ENCODE measurements at regions not wholly inside any gene's neighbourhood (a gene's known extent, or its start where the extent isn't known, plus 50 kb on each side); places are given as distances from the start of the nearest gene placed in this dataset.
A peak's percentile ranks its signal among the peaks of the same experiment; 100 is the strongest.

DNA sequence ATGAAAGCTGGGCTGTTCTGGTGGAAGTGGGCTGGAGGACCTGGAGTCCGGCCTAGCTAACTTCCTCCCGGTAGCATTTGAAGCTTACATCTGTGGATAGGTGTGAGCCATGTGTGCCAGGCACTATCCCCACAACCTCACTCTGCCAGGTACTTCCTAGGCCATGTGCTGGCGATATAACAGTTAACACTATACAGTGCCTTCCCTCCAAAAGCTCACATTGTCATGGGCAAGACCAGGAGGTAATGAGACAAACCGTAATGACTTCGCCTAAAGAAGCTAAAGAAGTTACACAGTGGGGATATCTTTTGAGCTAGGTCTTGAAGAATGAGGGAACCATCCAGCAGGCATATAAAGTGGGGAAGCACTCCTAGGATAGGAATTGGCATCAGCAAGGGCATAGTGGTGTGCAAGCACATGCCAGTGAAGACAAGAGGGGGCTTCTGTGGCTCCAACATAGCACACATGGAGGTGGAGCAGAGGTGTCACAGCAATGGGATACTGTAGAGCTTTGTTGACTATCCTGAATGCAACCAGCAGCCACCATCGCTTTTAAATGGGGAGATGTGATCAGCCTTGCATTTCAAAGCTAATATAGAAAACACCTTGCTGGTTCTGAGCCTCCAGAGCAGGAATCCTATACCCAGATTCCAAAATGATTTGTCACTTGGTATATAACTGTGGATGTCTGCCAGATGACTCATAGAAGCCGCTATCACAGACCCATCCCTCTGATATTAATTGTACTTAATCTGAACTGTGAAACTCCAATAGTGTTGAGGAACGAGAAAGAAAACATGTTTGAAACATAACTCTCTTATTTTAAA, 466.3 kb downstream of the LMO4 start:
- no peaks in the 10 kb centered on the region for H3K9me3 ChIP-seq (ENCODE audit: low read length)
- TF ChIP-seq EZH2 (IDR thresholded peaks at IDR 0.05; ENCODE audit: low read length, unreplicated experiment) (no peak), EZH2phosphoT487 (IDR thresholded peaks at IDR 0.05; ENCODE audit: borderline replicate concordance, low read length) (no peak)
- TF ChIP-seq, protein P1, sequence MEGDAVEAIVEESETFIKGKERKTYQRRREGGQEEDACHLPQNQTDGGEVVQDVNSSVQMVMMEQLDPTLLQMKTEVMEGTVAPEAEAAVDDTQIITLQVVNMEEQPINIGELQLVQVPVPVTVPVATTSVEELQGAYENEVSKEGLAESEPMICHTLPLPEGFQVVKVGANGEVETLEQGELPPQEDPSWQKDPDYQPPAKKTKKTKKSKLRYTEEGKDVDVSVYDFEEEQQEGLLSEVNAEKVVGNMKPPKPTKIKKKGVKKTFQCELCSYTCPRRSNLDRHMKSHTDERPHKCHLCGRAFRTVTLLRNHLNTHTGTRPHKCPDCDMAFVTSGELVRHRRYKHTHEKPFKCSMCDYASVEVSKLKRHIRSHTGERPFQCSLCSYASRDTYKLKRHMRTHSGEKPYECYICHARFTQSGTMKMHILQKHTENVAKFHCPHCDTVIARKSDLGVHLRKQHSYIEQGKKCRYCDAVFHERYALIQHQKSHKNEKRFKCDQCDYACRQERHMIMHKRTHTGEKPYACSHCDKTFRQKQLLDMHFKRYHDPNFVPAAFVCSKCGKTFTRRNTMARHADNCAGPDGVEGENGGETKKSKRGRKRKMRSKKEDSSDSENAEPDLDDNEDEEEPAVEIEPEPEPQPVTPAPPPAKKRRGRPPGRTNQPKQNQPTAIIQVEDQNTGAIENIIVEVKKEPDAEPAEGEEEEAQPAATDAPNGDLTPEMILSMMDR (conservative IDR thresholded peaks at IDR 0.05; ENCODE audit: low read depth, low read length): no peak
- no peaks in the 10 kb centered on the region for H3K9me2 ChIP-seq (replicated peaks; ENCODE audit: low read length)
- H3K4me3 ChIP-seq (ENCODE audit: low read length): peak overlapping the region; percentile 22; the same call in 1 of the 2 replicates
- H3K27me3 ChIP-seq (ENCODE audit: low read length): no peaks in the 10 kb centered on the region
- intact Hi-C loops (cut with micrococcal nuclease): loop anchor here (1.0 to 10.0 kb wide), 2 partner anchors 11 to 270 kb away; no protein-coding TSS in a partner anchor
- peak; percentile 97 for ATAC-seq
- ChIA-PET POLR2A (ENCODE audit: unreplicated experiment) (no interaction called here), CTCF (no interaction called here)
- no peaks in the 10 kb centered on the region for H4K20me1 ChIP-seq (ENCODE audit: low read length)
- peak; percentile 94 for DNase-seq
- H2AFZ ChIP-seq (ENCODE audit: low read length): no peak overlapping the region
- BruUV-seq (replicated peaks): no TSS peak
- H3K4me1 ChIP-seq (ENCODE audit: insufficient read depth, low read length): peaks cover 22% of the 10 kb centered on the region
- no peak overlapping the region for H3K9ac ChIP-seq (ENCODE audit: low read length)
- no peaks in the 10 kb centered on the region for H3K79me2 ChIP-seq (ENCODE audit: low read length)
- no peaks in the 10 kb centered on the region for H3K36me3 ChIP-seq (ENCODE audit: low read depth, low read length)
- H3K4me2 ChIP-seq (ENCODE audit: low read length): peak overlapping the region; percentile 67
- H3K27ac ChIP-seq (ENCODE audit: low read length): no peak overlapping the region
- no peaks in the 10 kb centered on the region for H3F3A ChIP-seq (ENCODE audit: low read length, unreplicated experiment)

DNA sequence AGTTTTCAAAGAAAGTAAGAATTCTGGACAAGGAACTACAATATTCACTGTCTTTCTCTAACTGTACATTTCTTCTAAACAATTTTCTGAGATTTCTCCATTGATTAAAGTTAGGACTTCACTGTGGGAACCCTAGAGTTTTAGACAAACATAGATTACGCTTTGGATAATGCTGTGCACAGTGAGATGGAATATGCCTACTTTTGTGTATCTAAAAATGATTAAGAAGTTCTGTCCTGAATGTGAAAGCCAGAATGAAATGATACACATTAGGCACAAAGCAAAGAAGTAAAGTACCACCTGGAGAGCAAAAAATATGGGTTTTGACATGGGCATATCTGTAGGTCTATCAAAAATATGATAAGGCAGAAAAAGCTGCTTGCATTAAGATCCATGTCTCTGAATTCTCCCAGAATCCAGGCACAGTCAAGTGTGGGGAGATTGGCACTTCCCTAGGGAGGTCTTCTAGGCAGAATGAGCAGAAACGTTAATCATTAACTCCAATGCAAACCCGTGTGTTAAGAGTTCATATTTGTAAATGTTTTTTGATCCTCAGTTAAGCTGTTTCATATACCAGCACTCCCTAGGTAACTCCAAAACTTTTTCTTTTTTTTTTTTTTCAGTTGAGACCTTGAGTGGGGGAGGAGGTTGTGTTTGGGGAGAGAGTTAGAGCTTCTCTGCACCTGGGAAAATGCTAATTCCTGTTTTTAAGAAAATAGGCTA, 467.1 kb downstream of the LMO4 start:
- TF ChIP-seq EZH2 (IDR thresholded peaks at IDR 0.05; ENCODE audit: low read length, unreplicated experiment): no peak
- no peak for TF ChIP-seq EZH2phosphoT487 (IDR thresholded peaks at IDR 0.05; ENCODE audit: borderline replicate concordance, low read length)
- TF ChIP-seq, protein P1 (conservative IDR thresholded peaks at IDR 0.05; ENCODE audit: low read depth, low read length): no peak
- POLR2A ChIA-PET (ENCODE audit: unreplicated experiment): no interaction called here
- Histone ChIP-seq H3K9me2 (replicated peaks; ENCODE audit: low read length) (no peaks in the 10 kb centered on the region), H3K9me3 (ENCODE audit: low read length) (no peaks in the 10 kb centered on the region), H3K27ac (ENCODE audit: low read length) (no peak overlapping the region), H3K27me3 (ENCODE audit: low read length) (no peaks in the 10 kb centered on the region), H3K4me3 (ENCODE audit: low read length) (peak overlapping the region; percentile 22; the same call in 1 of the 2 replicates), H2AFZ (ENCODE audit: low read length) (no peak overlapping the region), H3K4me1 (ENCODE audit: insufficient read depth, low read length) (peaks cover 22% of the 10 kb centered on the region), H3K36me3 (ENCODE audit: low read depth, low read length) (no peaks in the 10 kb centered on the region), H4K20me1 (ENCODE audit: low read length) (no peaks in the 10 kb centered on the region), H3K9ac (ENCODE audit: low read length) (no peak overlapping the region), H3K4me2 (ENCODE audit: low read length) (peak overlapping the region; percentile 67), H3K79me2 (ENCODE audit: low read length) (no peaks in the 10 kb centered on the region), H3F3A (ENCODE audit: low read length, unreplicated experiment) (no peaks in the 10 kb centered on the region)
- BruUV-seq (replicated peaks): no TSS peak
- DNase-seq (peak; percentile 12), ATAC-seq (peak; percentile 44)
- CTCF ChIA-PET: no interaction called here
- intact Hi-C loops (cut with micrococcal nuclease): loop anchor here (1.0 to 10.0 kb wide), 2 partner anchors 11 to 269 kb away; no protein-coding TSS in a partner anchor

Measured in PC-3 (cell line).